ENCODE measurements at regions not wholly inside any gene's neighbourhood (a gene's known extent, or its start where the extent isn't known, plus 50 kb on each side); places are given as distances from the start of the nearest gene placed in this dataset.

GRCh38 chr4:148684638-148685037 lies 242.4 kb upstream of the NR3C2 start (continued):
- TF ChIP-seq KLF17 (tag by site-specific recombination; IDR thresholded peaks at IDR 0.05), result no peak
- TF ChIP-seq ZFP37 (tag by site-specific recombination; IDR thresholded peaks at IDR 0.05), result no peak
- TF ChIP-seq ZNF148 (tag by site-specific recombination; IDR thresholded peaks at IDR 0.05; ENCODE audit: borderline replicate concordance), result no peak
- TF ChIP-seq ZNF16 (tag by site-specific recombination; IDR thresholded peaks at IDR 0.05; ENCODE audit: low read depth), result no peak
- no peak for TF ChIP-seq GLIS1 (tag by site-specific recombination; IDR thresholded peaks at IDR 0.05)
- TF ChIP-seq ZNF266 (tag by site-specific recombination; IDR thresholded peaks at IDR 0.05; ENCODE audit: low read depth), result no peak
- TF ChIP-seq ZNF23 (tag by site-specific recombination; IDR thresholded peaks at IDR 0.05; ENCODE audit: borderline replicate concordance), result no peak
- no peak for TF ChIP-seq ZNF529 (tag by site-specific recombination; IDR thresholded peaks at IDR 0.05; ENCODE audit: insufficient replicate concordance)
- TF ChIP-seq WT1 (tag by site-specific recombination; IDR thresholded peaks at IDR 0.05), result no peak

- TF ChIP-seq SP3 (tag by site-specific recombination; IDR thresholded peaks at IDR 0.05), result no peak
- no peak for TF ChIP-seq HOXC10 (CRISPR knock-in tag; IDR thresholded peaks at IDR 0.05)
- TF ChIP-seq HOXD13 (CRISPR knock-in tag; IDR thresholded peaks at IDR 0.05; ENCODE audit: borderline replicate concordance), result no peak
- TF ChIP-seq WT1 (tag by site-specific recombination; IDR thresholded peaks at IDR 0.05), result no peak
- TF ChIP-seq ZNF211 (tag by site-specific recombination; IDR thresholded peaks at IDR 0.05; ENCODE audit: low read depth), result no peak
- no peak for TF ChIP-seq GLI2 (tag by site-specific recombination; IDR thresholded peaks at IDR 0.05; ENCODE audit: borderline replicate concordance, low read depth)
- TF ChIP-seq ZNF677 (tag by site-specific recombination; IDR thresholded peaks at IDR 0.05), result no peak
- TF ChIP-seq TCF7L2 (IDR thresholded peaks at IDR 0.05; ENCODE audit: borderline replicate concordance, low read depth, low read length), result no peak
- no peak for TF ChIP-seq ZNF548 (tag by site-specific recombination; IDR thresholded peaks at IDR 0.05)
- TF ChIP-seq RBAK (tag by site-specific recombination; IDR thresholded peaks at IDR 0.05), result no peak
- TF ChIP-seq ZNF837 (tag by site-specific recombination; IDR thresholded peaks at IDR 0.05), result no peak
- TF ChIP-seq ZNF24 (tag by site-specific recombination; IDR thresholded peaks at IDR 0.05), result no peak
- no peak for TF ChIP-seq ZNF514 (tag by site-specific recombination; IDR thresholded peaks at IDR 0.05)
- TF ChIP-seq BCL6B (tag by site-specific recombination; IDR thresholded peaks at IDR 0.05), result no peak
- H3K4me3 ChIP-seq (ENCODE audit: low read depth, low read length), result no peak overlapping the region
- CTCF ChIA-PET, result no interaction called here
- H3K36me3 ChIP-seq (ENCODE audit: control insufficient read depth in 2 of 2, insufficient read depth in 1 of 2, low read length in 2 of 2), result no peaks in the 10 kb centered on the region
- H3K9me3 ChIP-seq (ENCODE audit: control insufficient read depth, insufficient read depth, low read depth, low read length), result no peaks in the 10 kb centered on the region
- no peaks in the 10 kb centered on the region for H3K4me1 ChIP-seq (ENCODE audit: control insufficient read depth, insufficient read depth, low read length)
- POLR2A ChIA-PET, result no interaction called here
- H3K27ac ChIP-seq (ENCODE audit: extremely low read depth, low read depth, low read length), result no peak overlapping the region
Measured at GRCh38 chr4:148680884-148681283, 238.7 kb upstream of the NR3C2 start.
